ENCODE measurements at regions not wholly inside any gene's neighbourhood (a gene's known extent, or its start where the extent isn't known, plus 50 kb on each side); places are given as distances from the start of the nearest gene placed in this dataset.
A peak's percentile ranks its signal among the peaks of the same experiment; 100 is the strongest.

DNA sequence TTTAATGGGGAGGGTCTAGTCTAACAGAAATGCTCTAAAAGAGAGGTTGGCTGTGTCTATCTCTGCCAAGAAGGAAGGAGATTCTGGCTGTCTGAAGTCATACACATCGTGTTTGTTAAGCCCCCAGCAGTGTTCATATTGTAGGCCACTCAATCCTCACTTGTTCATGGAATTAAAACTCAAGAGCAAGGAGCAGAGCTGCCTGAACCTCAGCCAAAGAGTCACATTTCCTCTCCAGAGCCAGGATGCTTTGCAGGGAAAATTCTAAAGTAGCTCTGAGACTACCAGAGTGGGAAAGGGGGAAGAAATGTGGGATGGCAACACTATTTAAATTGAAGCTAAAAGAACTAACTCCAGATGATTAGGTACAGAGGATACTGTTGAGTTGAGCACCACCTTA lies 190.7 kb upstream of the CXCR4 start:
- Histone ChIP-seq H3K79me1 (ENCODE audit: insufficient read depth, low read depth, low read length, poor library complexity, severe bottlenecking) (no peaks in the 10 kb centered on the region), H2BK120ac (ENCODE audit: low read depth, low read length, poor library complexity, severe bottlenecking) (no peak overlapping the region), H3K14ac (ENCODE audit: insufficient read depth, low read length) (no peak overlapping the region), H3K27ac (ENCODE audit: insufficient read length, low read depth, low read length) (no peak overlapping the region), H2BK12ac (ENCODE audit: insufficient read length, low read depth, low read length) (no peak overlapping the region), H4K5ac (ENCODE audit: insufficient read length, low read depth, low read length) (no peak overlapping the region), H3K27me3 (ENCODE audit: insufficient read depth, low read length) (no peaks in the 10 kb centered on the region), H2BK5ac (ENCODE audit: insufficient read length, low read length) (no peak overlapping the region), H2BK20ac (ENCODE audit: low read depth, low read length, poor library complexity, severe bottlenecking) (no peak overlapping the region), H3K4ac (ENCODE audit: low read depth, low read length) (no peak overlapping the region), H2BK15ac (ENCODE audit: low read depth, low read length) (no peak overlapping the region), H3K18ac (ENCODE audit: insufficient read length, low read depth, low read length) (no peak overlapping the region), H3K79me2 (ENCODE audit: insufficient read depth, low read length) (no peaks in the 10 kb centered on the region), H3K9me3 (ENCODE audit: control insufficient read depth, low read depth, low read length) (no peaks in the 10 kb centered on the region), H3K23ac (ENCODE audit: insufficient read length, low read depth, low read length) (no peak overlapping the region), H4K20me1 (ENCODE audit: control insufficient read depth, insufficient read depth, insufficient read length) (no peaks in the 10 kb centered on the region), H4K8ac (replicated peaks; ENCODE audit: insufficient read length, low read depth, low read length) (no peak overlapping the region), H3K4me1 (ENCODE audit: insufficient read depth, low read length) (no peaks in the 10 kb centered on the region), H4K91ac (ENCODE audit: insufficient read length, low read depth, low read length) (no peak overlapping the region), H3K56ac (ENCODE audit: insufficient read length, low read depth, low read length) (no peak overlapping the region), H3K23me2 (ENCODE audit: insufficient read length, low read depth, low read length, poor library complexity, severe bottlenecking) (no peaks in the 10 kb centered on the region), H2AK5ac (ENCODE audit: insufficient read length, low read length) (no peak overlapping the region), H3T11ph (ENCODE audit: low read length) (no peak overlapping the region), H2AFZ (ENCODE audit: low read length) (no peak overlapping the region), H3K4me2 (ENCODE audit: insufficient read depth, insufficient read length, low read length) (no peak overlapping the region), H3K9ac (ENCODE audit: extremely low read depth, insufficient read length, low read length) (no peak overlapping the region)
- Mint-ChIP-seq H3K9me3 (no peaks in the 10 kb centered on the region), H3K27ac (peak overlapping the region in 1 of 3 experiments; percentile 77; a peak in 2 of 7 replicates), H3K4me1 (peaks cover 4% of the 10 kb centered on the region in 2 experiments), H3K27me3 (ENCODE audit: low read depth) (no peaks in the 10 kb centered on the region; the same call in 1 of the 2 replicates), H3K4me3 (no peak overlapping the region), H3K36me3 (ENCODE audit: insufficient read depth in 1 of 3, low read depth in 3 of 3) (no peaks in the 10 kb centered on the region)
- no peak for DNase-seq
- TF ChIP-seq, protein P1, sequence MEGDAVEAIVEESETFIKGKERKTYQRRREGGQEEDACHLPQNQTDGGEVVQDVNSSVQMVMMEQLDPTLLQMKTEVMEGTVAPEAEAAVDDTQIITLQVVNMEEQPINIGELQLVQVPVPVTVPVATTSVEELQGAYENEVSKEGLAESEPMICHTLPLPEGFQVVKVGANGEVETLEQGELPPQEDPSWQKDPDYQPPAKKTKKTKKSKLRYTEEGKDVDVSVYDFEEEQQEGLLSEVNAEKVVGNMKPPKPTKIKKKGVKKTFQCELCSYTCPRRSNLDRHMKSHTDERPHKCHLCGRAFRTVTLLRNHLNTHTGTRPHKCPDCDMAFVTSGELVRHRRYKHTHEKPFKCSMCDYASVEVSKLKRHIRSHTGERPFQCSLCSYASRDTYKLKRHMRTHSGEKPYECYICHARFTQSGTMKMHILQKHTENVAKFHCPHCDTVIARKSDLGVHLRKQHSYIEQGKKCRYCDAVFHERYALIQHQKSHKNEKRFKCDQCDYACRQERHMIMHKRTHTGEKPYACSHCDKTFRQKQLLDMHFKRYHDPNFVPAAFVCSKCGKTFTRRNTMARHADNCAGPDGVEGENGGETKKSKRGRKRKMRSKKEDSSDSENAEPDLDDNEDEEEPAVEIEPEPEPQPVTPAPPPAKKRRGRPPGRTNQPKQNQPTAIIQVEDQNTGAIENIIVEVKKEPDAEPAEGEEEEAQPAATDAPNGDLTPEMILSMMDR (conservative IDR thresholded peaks at IDR 0.05), result no peak
- no CpG with 5 or more reads among the region's 1 CpG for WGBS (ENCODE audit: extremely low coverage, insufficient read length, low lambda C conversion rate)
